Upper lobe of right lung (tissue), 1 donor: ENCODE measurements at regions not wholly inside any gene's neighbourhood (a gene's known extent, or its start where the extent isn't known, plus 50 kb on each side); places are given as distances from the start of the nearest gene placed in this dataset.

Source experiments
- ATAC-seq: fragments of 200-7000 bp; cut with Tn5 transposase; one replicate; pipeline ENCODE4 v1.9.1; 2020; ENCODE audit warnings: mild to moderate bottlenecking, moderate library complexity
- DNase-seq: peaks from one replicate; pipeline ENCODE4 v3.0.0-alpha.2; 2020
- H3K27ac ChIP-seq: fragments of 200-600 bp; one replicate; pipeline ENCODE4 v1.8.0; 2022
- H3K27me3 ChIP-seq: fragments of 200-600 bp; one replicate; pipeline ENCODE4 v1.8.0; 2022; ENCODE audit warnings: mild to moderate bottlenecking
- H3K36me3 ChIP-seq: fragments of 200-600 bp; one replicate; pipeline ENCODE4 v1.8.0; 2022
- H3K4me1 ChIP-seq: fragments of 200-600 bp; one replicate; pipeline ENCODE4 v1.8.0; 2022
- H3K4me3 ChIP-seq: fragments of 200-600 bp; one replicate; pipeline ENCODE4 v1.8.0; 2022; ENCODE audit warnings: mild to moderate bottlenecking
- H3K9me3 ChIP-seq: fragments of 200-600 bp; one replicate; pipeline ENCODE4 v1.8.0; 2022
- CTCF ChIP-seq: fragments of 200-600 bp; IDR thresholded peaks from one replicate; pipeline ENCODE4 v1.8.0; 2022; ENCODE audit warnings: antibody characterized with exemption
- intact Hi-C: fragments of 100-400 bp; cut with DNase I; formaldehyde crosslinking; loops from one replicate; pipeline ENCODE4 v1.11.0; 2022
- donor health status: DM: no; HTN: yes; CAD: no; lungs with severe emphysema.

GRCh38 chr5:158172005-158172404 lies 313.1 kb upstream of the CLINT1 start:
- DNase-seq (no peak), ATAC-seq (no peak)
- H3K4me1 ChIP-seq, result peaks cover 4% of the 10 kb centered on the region
- H3K4me3 ChIP-seq, result no peak overlapping the region
- no peaks in the 10 kb centered on the region for H3K36me3 ChIP-seq
- peaks cover 5% of the 10 kb centered on the region for H3K27me3 ChIP-seq
- intact Hi-C loops, result loop anchor here (10.0 kb wide), 2 partner anchors 513 to 933 kb away; no protein-coding TSS in a partner anchor
- no peaks in the 10 kb centered on the region for H3K9me3 ChIP-seq
- TF ChIP-seq CTCF, result no peak
- no peak overlapping the region for H3K27ac ChIP-seq

GRCh38 chr5:158170534-158170933 lies 311.6 kb upstream of the CLINT1 start:
- no peak overlapping the region for H3K4me3 ChIP-seq
- no peaks in the 10 kb centered on the region for H3K36me3 ChIP-seq
- TF ChIP-seq CTCF, result no peak
- H3K27ac ChIP-seq, result no peak overlapping the region
- H3K27me3 ChIP-seq, result peaks cover 5% of the 10 kb centered on the region
- ATAC-seq (no peak), DNase-seq (no peak)
- no peaks in the 10 kb centered on the region for H3K4me1 ChIP-seq
- intact Hi-C loops, result loop anchor here (10.0 kb wide), 2 partner anchors 514 to 934 kb away; no protein-coding TSS in a partner anchor
- H3K9me3 ChIP-seq, result no peaks in the 10 kb centered on the region

GRCh38 chr5:158170060-158170459 lies 311.1 kb upstream of the CLINT1 start:
- DNase-seq, result no peak
- ATAC-seq, result no peak
- H3K4me3 ChIP-seq, result no peak overlapping the region

GRCh38 chr5:158166424-158166823 lies 307.5 kb upstream of the CLINT1 start:
- ATAC-seq (no peak), DNase-seq (no peak)
- H3K4me1 ChIP-seq, result no peaks in the 10 kb centered on the region
- H3K27ac ChIP-seq, result no peak overlapping the region
- TF ChIP-seq CTCF, result no peak
- H3K9me3 ChIP-seq, result no peaks in the 10 kb centered on the region
- intact Hi-C loops, result no loop called here
- H3K27me3 ChIP-seq, result no peaks in the 10 kb centered on the region
- no peaks in the 10 kb centered on the region for H3K36me3 ChIP-seq
- no peak overlapping the region for H3K4me3 ChIP-seq

More at GRCh38 chr5:158170060-158170459, 311.1 kb upstream of the CLINT1 start:
- intact Hi-C loops, result loop anchor here (10.0 kb wide), 2 partner anchors 515 to 935 kb away; no protein-coding TSS in a partner anchor
- Histone ChIP-seq H3K27ac (no peak overlapping the region), H3K27me3 (peaks cover 5% of the 10 kb centered on the region), H3K36me3 (no peaks in the 10 kb centered on the region), H3K4me1 (no peaks in the 10 kb centered on the region), H3K9me3 (no peaks in the 10 kb centered on the region)
- TF ChIP-seq CTCF, result no peak

GRCh38 chr5:158165647-158166046 lies 306.7 kb upstream of the CLINT1 start:
- intact Hi-C loops, result no loop called here
- Histone ChIP-seq H3K9me3 (no peaks in the 10 kb centered on the region), H3K27me3 (no peaks in the 10 kb centered on the region), H3K4me1 (no peaks in the 10 kb centered on the region), H3K4me3 (no peak overlapping the region), H3K27ac (no peak overlapping the region), H3K36me3 (no peaks in the 10 kb centered on the region)
- DNase-seq (no peak), ATAC-seq (no peak)
- no peak for TF ChIP-seq CTCF
